CD14-positive monocyte (primary cell): ENCODE measurements at regions not wholly inside any gene's neighbourhood (a gene's known extent, or its start where the extent isn't known, plus 50 kb on each side); places are given as distances from the start of the nearest gene placed in this dataset.

Source experiments
- DNase-seq, 3 donors: peaks; one replicate each; pipeline ENCODE4 v3.0.0-alpha.2; 2011 to 2022
- H2AFZ ChIP-seq: 2 replicates; pipeline ENCODE4 v1.6.0; 2012; ENCODE audit warnings: mild to moderate bottlenecking, low read depth, low read length, inconsistent platforms; ENCODE audit not compliant: insufficient read depth, poor library complexity, severe bottlenecking
- H3K27ac ChIP-seq, 2 donors: 1 replicate in 1 of 2; 2 replicates in 1 of 2; pipeline ENCODE4 v1.5.1; 2012 to 2013; ENCODE audit warnings: low read length in 2 of 2, control low read depth in 1 of 2, inconsistent platforms in 1 of 2, low read depth in 1 of 2, mild to moderate bottlenecking in 1 of 2
- H3K27me3 ChIP-seq, 2 donors: one replicate each; pipeline versions ENCODE4 v1.6.0 to v1.6.1; 2011 to 2013; ENCODE audit warnings: low read length in 2 of 2; ENCODE audit not compliant: control insufficient read depth in 2 of 2, insufficient read depth in 2 of 2
- H3K36me3 ChIP-seq, 2 donors: replicated peaks in 1 of 2; 1 replicate in 1 of 2; 2 replicates in 1 of 2; pipeline versions ENCODE4 v1.5.1 to v1.6.1; 2012 to 2013; ENCODE audit warnings: low read length in 2 of 2, control low read depth in 1 of 2, inconsistent platforms in 1 of 2, mild to moderate bottlenecking in 1 of 2; ENCODE audit not compliant: insufficient read depth in 2 of 2, control insufficient read depth in 1 of 2
- H3K4me1 ChIP-seq, 2 donors: 1 replicate in 1 of 2; 2 replicates in 1 of 2; pipeline versions ENCODE4 v1.5.1 to v1.6.1; 2012 to 2013; ENCODE audit warnings: low read length in 2 of 2, control low read depth in 1 of 2, inconsistent platforms in 1 of 2, mild to moderate bottlenecking in 1 of 2, moderate library complexity in 1 of 2; ENCODE audit not compliant: insufficient read depth in 2 of 2, control insufficient read depth in 1 of 2
- H3K4me2 ChIP-seq: replicated peaks from 2 replicates; pipeline ENCODE3; 2012; ENCODE audit warnings: low read length, moderate library complexity, mild to moderate bottlenecking; ENCODE audit not compliant: poor library complexity, severe bottlenecking; ENCODE audit errors: extremely low read depth
- H3K4me3 ChIP-seq, 3 experiments: fragments of 200-600 bp in 1 of 3; sonication (generic) in 1 of 3; replicated peaks in 1 of 3; 1 replicate in 2 of 3; 2 replicates in 1 of 3; pipeline ENCODE4 v1.5.1; 2011 to 2013; ENCODE audit warnings: low read length in 3 of 3, mild to moderate bottlenecking in 3 of 3, control low read depth in 2 of 3, low read depth in 2 of 3, inconsistent platforms in 1 of 3, moderate library complexity in 1 of 3
- H3K79me2 ChIP-seq: 2 replicates; pipeline ENCODE4 v1.6.0; 2012; ENCODE audit warnings: mild to moderate bottlenecking, control low read depth, inconsistent platforms, low read length, moderate library complexity; ENCODE audit not compliant: insufficient read depth
- H3K9ac ChIP-seq: 2 replicates; pipeline ENCODE4 v1.6.0; 2017; ENCODE audit warnings: low read length, mild to moderate bottlenecking; ENCODE audit not compliant: insufficient read depth, poor library complexity, severe bottlenecking
- H3K9me3 ChIP-seq, 2 donors: replicated peaks in 1 of 2; 1 replicate in 1 of 2; 2 replicates in 1 of 2; pipeline versions ENCODE4 v1.5.1 to v1.6.1; 2012 to 2013; ENCODE audit warnings: low read length in 2 of 2, control low read depth in 1 of 2; ENCODE audit not compliant: control insufficient read depth in 1 of 2, insufficient read depth in 1 of 2
- H4K20me1 ChIP-seq: 2 replicates; pipeline ENCODE4 v1.6.0; 2012; ENCODE audit warnings: mild to moderate bottlenecking, low read length, control low read depth, moderate library complexity; ENCODE audit not compliant: insufficient read depth
- H3K27ac Mint-ChIP-seq, 7 donors: one replicate each; pipeline ENCODE4 v1.8.0; 2020; ENCODE audit warnings: mild to moderate bottlenecking in 7 of 7, mixed read lengths in 7 of 7, moderate library complexity in 6 of 7, inconsistent platforms in 2 of 7
- H3K27me3 Mint-ChIP-seq, 3 donors: one replicate each; pipeline ENCODE4 v1.8.0; 2021 to 2022; ENCODE audit warnings: low read depth in 3 of 3, mild to moderate bottlenecking in 3 of 3, mixed read lengths in 3 of 3, moderate library complexity in 3 of 3, inconsistent platforms in 1 of 3
- H3K36me3 Mint-ChIP-seq, 2 donors: one replicate each; pipeline ENCODE4 v1.8.0; 2020; ENCODE audit warnings: mixed read lengths in 2 of 2, inconsistent platforms in 1 of 2, mild to moderate bottlenecking in 1 of 2
- H3K4me1 Mint-ChIP-seq: one replicate; pipeline ENCODE4 v1.8.0; 2020; ENCODE audit warnings: mild to moderate bottlenecking, mixed read lengths
- H3K4me3 Mint-ChIP-seq, 2 donors: one replicate each; pipeline ENCODE4 v1.8.0; 2020; ENCODE audit warnings: mild to moderate bottlenecking in 2 of 2, mixed read lengths in 2 of 2, moderate library complexity in 1 of 2
- H3K9me3 Mint-ChIP-seq, 7 donors: one replicate each; pipeline ENCODE4 v1.8.0; 2020 to 2022; ENCODE audit warnings: mixed read lengths in 7 of 7, mild to moderate bottlenecking in 6 of 7, moderate library complexity in 6 of 7, inconsistent platforms in 2 of 7
- CTCF ChIP-seq: fragments of 200-600 bp; IDR thresholded peaks from one replicate; pipeline ENCODE4 v1.8.0; 2022; ENCODE audit warnings: antibody characterized with exemption, mild to moderate bottlenecking
- WGBS: methylation state at CpG from one replicate; pipeline ENCODE4 v1.1.5; 2013; ENCODE audit warnings: missing lambda C conversion rate; ENCODE audit not compliant: insufficient coverage; 5-methylcytosine and 5-hydroxymethylcytosine counted together
- intact Hi-C, 2 donors: fragments of 100-400 bp; cut with micrococcal nuclease; formaldehyde crosslinking; loops; one replicate each; pipeline versions ENCODE4 v1.15.0 to v1.15.1; 2023

- Histone ChIP-seq H2AFZ (no peak overlapping the region), H3K27ac (no peak overlapping the region), H4K20me1 (no peaks in the 10 kb centered on the region), H3K36me3 (no peaks in the 10 kb centered on the region), H3K9ac (no peak overlapping the region), H3K79me2 (no peaks in the 10 kb centered on the region), H3K4me2 (no peak overlapping the region), H3K9me3 (peaks cover 0 to 7% of the 10 kb centered on the region in 2 donors), H3K27me3 (no peaks in the 10 kb centered on the region), H3K4me1 (peaks cover 13 to 15% of the 10 kb centered on the region in 2 donors), H3K4me3 (no peak overlapping the region)
- intact Hi-C loops, result no loop called here
- Mint-ChIP-seq H3K36me3 (no peaks in the 10 kb centered on the region), H3K4me1 (peaks cover 24% of the 10 kb centered on the region), H3K27ac (no peak overlapping the region), H3K9me3 (peaks cover 0 to 14% (median 7%) of the 10 kb centered on the region in 7 donors), H3K4me3 (peak overlapping the region in 1 of 2 donors; percentile 6), H3K27me3 (peaks cover 8 to 17% (median 9%) of the 10 kb centered on the region in 3 donors)
- 46% methylated on average over 5 of the region's 5 CpGs for WGBS
- DNase-seq, result no peak
- TF ChIP-seq CTCF, result no peak
These were observed 95.2 kb downstream of the TFAP2C start for GRCh38 chr20:56724241-56724757.

GRCh38 chr20:56730003-56730402, 100.9 kb downstream of the TFAP2C start:
- peaks cover 17 to 26% (median 21%) of the 10 kb centered on the region in 3 donors for H3K27me3 Mint-ChIP-seq
- Histone ChIP-seq H3K4me2 (no peak overlapping the region), H3K9ac (no peak overlapping the region), H3K4me1 (no peaks in the 10 kb centered on the region), H3K27me3 (peaks cover 7 to 12% of the 10 kb centered on the region in 2 donors), H4K20me1 (no peaks in the 10 kb centered on the region), H3K27ac (no peak overlapping the region), H2AFZ (no peak overlapping the region), H3K4me3 (no peak overlapping the region), H3K79me2 (no peaks in the 10 kb centered on the region), H3K9me3 (no peaks in the 10 kb centered on the region), H3K36me3 (no peaks in the 10 kb centered on the region)
- peaks cover 0 to 2% (median 0%) of the 10 kb centered on the region in 7 donors for H3K9me3 Mint-ChIP-seq
- H3K36me3 Mint-ChIP-seq, result no peaks in the 10 kb centered on the region
- H3K4me3 Mint-ChIP-seq, result no peak overlapping the region
- H3K27ac Mint-ChIP-seq, result peak overlapping the region in 1 of 7 donors; percentile 67
- WGBS, result 89% methylated on average over 5 of the region's 8 CpGs
- intact Hi-C loops, result no loop called here
- H3K4me1 Mint-ChIP-seq, result no peaks in the 10 kb centered on the region
- no peak for DNase-seq
- TF ChIP-seq CTCF, result no peak
